ENCODE measurements at regions not wholly inside any gene's neighbourhood (a gene's known extent, or its start where the extent isn't known, plus 50 kb on each side); places are given as distances from the start of the nearest gene placed in this dataset.

DNA sequence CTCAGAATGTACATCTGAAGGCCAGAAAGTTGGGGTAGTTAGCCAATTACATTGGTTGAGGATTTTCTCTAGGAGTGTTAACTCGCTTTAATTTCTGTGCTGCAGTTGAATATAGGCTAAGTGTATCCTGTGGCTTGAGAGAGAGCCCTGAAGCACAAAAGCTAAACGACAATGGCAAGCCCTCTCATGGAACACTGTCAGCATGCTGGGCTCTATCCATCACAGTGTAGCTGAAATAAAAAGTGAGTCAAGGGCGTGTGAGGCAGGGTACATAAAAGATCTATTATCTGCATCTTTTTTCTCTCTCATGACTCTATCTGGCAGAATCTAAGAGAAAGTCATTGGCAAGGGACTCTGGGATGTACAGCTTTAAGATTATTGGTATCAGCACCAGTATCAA is 254.2 kb upstream of the GRIA1 start:
- TF ChIP-seq CTCF (IDR thresholded peaks at IDR 0.05; ENCODE audit: low read depth, low read length), result no peak
- no peaks in the 10 kb centered on the region for H3K27me3 ChIP-seq (ENCODE audit: insufficient read depth, low read depth, severe bottlenecking)

DNA sequence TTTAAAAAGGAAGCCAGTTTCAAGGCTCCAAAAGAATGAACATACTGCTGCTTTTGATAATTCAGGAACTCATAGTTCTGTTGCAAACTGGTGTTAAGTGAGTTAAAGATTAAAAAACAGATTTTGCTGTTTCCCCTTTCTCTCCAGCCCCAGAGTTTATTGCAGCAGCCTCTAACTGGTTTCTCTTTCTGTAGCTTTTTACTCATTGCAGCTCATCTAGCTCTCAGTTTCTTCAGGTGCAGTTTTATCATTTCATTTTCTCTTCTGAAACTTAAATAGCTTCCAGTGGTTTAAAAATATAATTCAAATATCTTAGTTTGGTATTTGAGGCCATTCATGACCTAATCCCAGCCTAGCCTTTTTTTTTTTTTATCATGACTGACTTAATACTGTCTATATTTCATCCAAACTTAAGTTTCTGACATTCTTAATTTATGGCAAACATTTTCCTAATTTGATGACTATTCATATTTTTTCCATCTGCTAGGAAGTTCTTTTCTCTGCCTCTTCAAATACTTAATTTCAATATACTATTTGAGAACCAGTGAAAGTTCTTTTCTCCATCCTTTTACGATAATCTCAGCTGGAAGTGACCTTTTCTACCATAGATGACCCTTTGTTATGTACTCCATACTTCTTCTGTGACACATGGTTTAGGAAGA is 252.7 kb upstream of the GRIA1 start:
- TF ChIP-seq CTCF (IDR thresholded peaks at IDR 0.05; ENCODE audit: low read depth, low read length), result no peak
- DNase-seq, result no peak

More for the DNA sequence above, 254.2 kb upstream of the GRIA1 start:
- DNase-seq, result no peak
- H3K4me3 ChIP-seq (ENCODE audit: low read depth, low read length), result no peak overlapping the region
- H3K36me3 ChIP-seq, result no peaks in the 10 kb centered on the region
- H3K9me3 ChIP-seq (ENCODE audit: severe bottlenecking), result no peaks in the 10 kb centered on the region
- H3K27ac ChIP-seq, result no peak overlapping the region

DNA sequence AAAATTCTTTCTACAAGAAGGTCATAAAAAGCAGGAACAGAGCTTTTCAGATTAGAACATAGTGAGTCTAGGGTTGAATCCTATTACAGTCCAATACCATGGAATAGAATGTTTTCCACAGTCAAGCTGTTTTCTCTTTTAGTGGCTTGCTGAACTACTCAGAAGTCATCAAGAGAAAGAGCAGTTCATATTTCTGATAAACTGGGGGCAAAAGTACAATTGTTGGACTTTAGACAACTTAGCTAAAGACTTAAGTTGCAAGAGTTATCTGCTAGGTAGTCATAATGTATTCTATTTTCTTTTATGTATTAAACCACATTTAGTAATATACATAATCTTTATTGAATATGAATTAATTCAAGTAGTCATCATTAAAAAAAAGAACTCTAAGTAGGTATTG is 233.1 kb upstream of the GRIA1 start:
- H3K36me3 ChIP-seq, result no peaks in the 10 kb centered on the region
- DNase-seq, result no peak
- TF ChIP-seq CTCF (IDR thresholded peaks at IDR 0.05; ENCODE audit: low read depth, low read length), result no peak
- no peaks in the 10 kb centered on the region for H3K9me3 ChIP-seq (ENCODE audit: severe bottlenecking)
- H3K4me3 ChIP-seq (ENCODE audit: low read depth, low read length), result no peak overlapping the region
- H3K27me3 ChIP-seq (ENCODE audit: insufficient read depth, low read depth, severe bottlenecking), result no peaks in the 10 kb centered on the region
- H3K27ac ChIP-seq, result no peak overlapping the region

More for the DNA sequence above, 252.7 kb upstream of the GRIA1 start:
- H3K36me3 ChIP-seq, result no peaks in the 10 kb centered on the region
- no peaks in the 10 kb centered on the region for H3K9me3 ChIP-seq (ENCODE audit: severe bottlenecking)
- no peak overlapping the region for H3K4me3 ChIP-seq (ENCODE audit: low read depth, low read length)
- H3K27me3 ChIP-seq (ENCODE audit: insufficient read depth, low read depth, severe bottlenecking), result no peaks in the 10 kb centered on the region
- H3K27ac ChIP-seq, result no peak overlapping the region

GRCh38 chr5:153258469-153258868 is 232.0 kb upstream of the GRIA1 start:
- TF ChIP-seq CTCF (IDR thresholded peaks at IDR 0.05; ENCODE audit: low read depth, low read length), result no peak
- H3K9me3 ChIP-seq (ENCODE audit: severe bottlenecking), result no peaks in the 10 kb centered on the region
- no peak for DNase-seq

GRCh38 chr5:153267506-153267905 is 223.0 kb upstream of the GRIA1 start:
- no peak overlapping the region for H3K4me3 ChIP-seq (ENCODE audit: low read depth, low read length)
- H3K36me3 ChIP-seq, result no peaks in the 10 kb centered on the region
- H3K9me3 ChIP-seq (ENCODE audit: severe bottlenecking), result no peaks in the 10 kb centered on the region
- H3K27ac ChIP-seq, result no peak overlapping the region
- no peak for TF ChIP-seq CTCF (IDR thresholded peaks at IDR 0.05; ENCODE audit: low read depth, low read length)
- DNase-seq, result no peak
- H3K27me3 ChIP-seq (ENCODE audit: insufficient read depth, low read depth, severe bottlenecking), result no peaks in the 10 kb centered on the region

More at GRCh38 chr5:153258469-153258868, 232.0 kb upstream of the GRIA1 start:
- Histone ChIP-seq H3K4me3 (ENCODE audit: low read depth, low read length) (no peak overlapping the region), H3K27me3 (ENCODE audit: insufficient read depth, low read depth, severe bottlenecking) (no peaks in the 10 kb centered on the region), H3K36me3 (no peaks in the 10 kb centered on the region), H3K27ac (no peak overlapping the region)

DNA sequence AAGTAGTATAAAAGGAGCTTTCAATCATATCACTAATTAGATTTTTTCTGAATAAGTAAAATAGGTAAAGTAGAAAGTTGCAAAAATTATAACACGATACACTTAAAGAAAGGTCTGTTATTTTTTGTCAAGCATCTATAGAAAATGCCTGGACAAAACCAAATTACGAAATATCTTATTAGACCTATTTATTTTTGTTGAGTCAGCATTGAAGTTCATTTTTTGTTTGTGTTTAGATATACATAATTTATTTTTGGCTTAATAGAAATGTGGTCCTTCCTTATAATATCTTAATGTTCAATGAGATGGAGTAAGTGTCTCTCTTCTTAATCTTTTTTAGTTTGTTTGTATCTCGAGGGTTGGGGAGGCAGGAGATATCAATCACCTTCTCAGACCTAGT is 214.8 kb upstream of the GRIA1 start:
- Histone ChIP-seq H3K27me3 (ENCODE audit: insufficient read depth, low read depth, severe bottlenecking) (no peaks in the 10 kb centered on the region), H3K4me3 (ENCODE audit: low read depth, low read length) (no peak overlapping the region), H3K9me3 (ENCODE audit: severe bottlenecking) (no peaks in the 10 kb centered on the region), H3K36me3 (no peaks in the 10 kb centered on the region), H3K27ac (no peak overlapping the region)
- TF ChIP-seq CTCF (IDR thresholded peaks at IDR 0.05; ENCODE audit: low read depth, low read length), result no peak
- no peak for DNase-seq
